T47D (cell line): ENCODE measurements at regions not wholly inside any gene's neighbourhood (a gene's known extent, or its start where the extent isn't known, plus 50 kb on each side); places are given as distances from the start of the nearest gene placed in this dataset.
"Not testable (repeated sequence)": the region's sequence is repeated elsewhere in the genome, so short reads cannot be mapped to it uniquely, and the experiment has no call there.

Experiments
- DNase-seq, 2 experiments: peaks; one replicate each; pipeline versions ENCODE4 v3.0.0 to v3.0.0-alpha.2; 2011 to 2012; ENCODE audit warnings: low read depth in 1 of 2, low spot score in 1 of 2
- JUND ChIP-seq: IDR thresholded peaks from 2 replicates; pipeline ENCODE4 v1.6.1; 2012; ENCODE audit warnings: low read depth
- in situ Hi-C: cut with HindIII; loops from 2 replicates; pipeline ENCODE4 v1.10.0; 2016; ENCODE audit warnings: low sequenced_read_pairs, low pct_unique_long_range_greater_than_20kb

DNA sequence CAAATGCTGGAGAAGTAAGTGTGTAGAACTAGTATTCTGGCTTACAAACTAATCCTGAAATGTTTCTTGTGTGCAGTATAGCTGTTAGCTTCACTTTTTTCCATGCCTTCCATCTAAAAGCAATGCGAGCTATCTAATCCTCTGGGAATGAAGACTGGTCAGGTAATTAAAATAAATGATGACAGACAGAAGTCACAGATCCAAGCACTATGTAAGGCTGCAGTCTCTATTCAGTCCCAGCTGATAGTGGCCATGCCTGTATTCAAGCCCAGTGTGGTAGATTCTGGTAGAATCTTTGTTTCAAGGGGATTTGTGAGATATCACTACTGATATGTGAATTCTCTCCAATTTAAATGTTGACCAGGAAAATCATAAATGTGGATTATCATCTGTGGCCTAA is 637.2 kb downstream of the TMTC2 start:
- DNase-seq, result no peak
- TF ChIP-seq JUND, result no peak
- in situ Hi-C loops, result no loop called here

DNA sequence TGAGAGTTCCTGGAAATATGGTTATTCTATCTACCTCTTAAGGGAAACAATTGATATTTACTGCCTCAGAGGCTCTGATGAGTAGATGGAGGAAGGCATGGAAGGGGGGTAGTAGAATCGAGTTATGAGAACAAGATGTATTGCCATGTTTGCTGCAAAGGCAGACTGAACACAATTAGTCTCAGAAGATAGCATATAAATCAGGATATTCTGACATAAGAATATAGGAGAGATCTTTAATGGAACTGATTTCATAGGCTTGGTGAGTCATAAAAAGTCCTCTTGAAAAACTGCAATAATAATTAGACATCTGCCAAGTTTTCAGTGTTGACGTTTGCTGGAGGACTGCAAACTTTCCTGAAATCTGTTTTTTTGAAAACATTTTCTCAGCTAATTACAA is 636.1 kb downstream of the TMTC2 start:
- TF ChIP-seq JUND, result no peak
- DNase-seq, result no peak
- in situ Hi-C loops, result no loop called here

DNA sequence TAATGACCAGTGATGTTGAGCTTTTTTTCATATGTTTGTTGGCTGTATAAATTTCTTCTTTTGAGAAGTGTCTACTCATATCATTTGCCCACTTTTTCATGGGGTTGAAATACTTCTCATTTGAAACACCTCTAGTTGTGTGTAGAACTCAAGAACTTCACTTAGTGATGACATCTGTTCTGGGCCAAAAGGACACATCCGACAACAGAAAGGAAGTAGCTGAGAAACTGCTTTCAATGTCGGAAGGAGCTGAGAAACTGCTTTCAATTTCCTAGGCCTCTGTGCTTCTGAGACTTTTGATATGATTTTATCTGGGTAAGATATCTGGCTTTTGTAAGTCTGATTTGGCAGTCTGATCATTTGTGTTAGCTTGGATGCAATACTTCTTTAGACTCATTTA is 635.3 kb downstream of the TMTC2 start:
- DNase-seq, result no peak
- no peak for TF ChIP-seq JUND
- in situ Hi-C loops, result no loop called here

DNA sequence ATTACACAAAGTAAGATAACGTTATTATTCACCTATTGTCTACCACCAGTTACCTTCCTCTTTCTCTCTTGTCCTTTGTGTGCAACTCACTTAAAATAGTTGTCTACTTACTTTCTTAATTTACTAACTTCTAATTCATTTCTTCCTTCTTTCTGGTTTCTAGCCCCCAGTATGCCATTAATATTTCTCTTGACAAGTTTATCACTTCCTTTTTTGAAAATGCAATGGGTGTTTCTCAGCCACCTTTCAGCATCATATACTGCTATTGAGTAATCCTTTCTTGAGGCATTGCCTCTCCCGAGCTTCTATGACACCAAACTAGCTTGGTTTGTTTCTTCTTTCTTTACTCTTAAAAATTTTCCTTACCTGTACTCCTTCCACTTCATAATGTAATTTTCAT is 633.6 kb downstream of the TMTC2 start:
- no peak for DNase-seq
- in situ Hi-C loops, result no loop called here
- TF ChIP-seq JUND, result no peak

DNA sequence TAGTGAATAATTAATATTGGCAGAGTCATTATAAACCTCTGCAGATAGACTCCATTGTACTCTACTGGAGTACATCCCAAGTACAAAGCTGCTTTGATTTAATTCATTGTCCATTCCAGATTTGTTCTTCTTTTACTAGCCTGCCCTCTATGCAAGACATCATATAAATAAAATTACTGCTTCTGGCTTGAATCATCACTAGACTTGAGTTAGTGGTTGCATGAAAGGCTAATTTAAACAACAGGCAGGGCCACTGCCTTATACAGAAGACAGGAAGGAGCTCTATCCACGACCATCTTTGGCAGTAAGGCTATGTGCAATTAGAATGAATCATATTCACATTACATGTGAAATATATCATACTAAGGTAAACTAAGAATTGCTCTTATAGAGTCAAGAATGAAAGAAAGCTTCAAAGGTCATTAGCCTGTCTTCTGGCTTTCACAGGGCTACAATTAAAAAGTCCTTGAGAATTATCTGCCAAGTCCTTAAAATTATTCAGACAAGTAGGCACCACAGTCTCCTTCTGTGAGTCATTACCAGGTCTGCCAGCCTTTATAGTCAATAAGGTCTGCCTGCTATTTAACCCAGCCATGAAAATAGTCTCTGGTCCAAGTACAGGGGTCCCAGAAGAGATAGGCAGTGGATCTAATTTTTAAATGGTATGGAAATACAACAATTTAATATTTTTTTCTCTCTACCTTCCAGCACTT is 631.8 kb downstream of the TMTC2 start:
- no peak for DNase-seq
- no peak for TF ChIP-seq JUND
- in situ Hi-C loops, result no loop called here

DNA sequence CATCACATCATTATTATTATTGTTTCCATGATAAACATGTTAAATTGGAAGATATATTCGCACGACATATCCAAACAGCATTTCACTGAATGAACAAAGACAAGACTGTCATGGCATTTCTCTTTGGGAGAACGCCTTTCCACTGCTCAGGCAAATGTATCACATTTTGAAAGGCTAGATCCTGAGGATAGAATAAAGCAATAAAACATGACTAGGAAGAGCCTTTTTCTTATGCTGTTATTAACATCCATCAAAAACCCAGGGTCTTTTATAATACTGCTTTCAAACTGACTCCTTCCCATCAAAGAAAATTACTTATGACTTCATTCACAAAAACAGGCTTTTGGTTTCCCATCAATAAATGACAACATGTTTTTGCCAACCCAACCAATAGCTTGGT is 630.9 kb downstream of the TMTC2 start:
- TF ChIP-seq JUND, result no peak
- in situ Hi-C loops, result no loop called here
- no peak for DNase-seq

DNA sequence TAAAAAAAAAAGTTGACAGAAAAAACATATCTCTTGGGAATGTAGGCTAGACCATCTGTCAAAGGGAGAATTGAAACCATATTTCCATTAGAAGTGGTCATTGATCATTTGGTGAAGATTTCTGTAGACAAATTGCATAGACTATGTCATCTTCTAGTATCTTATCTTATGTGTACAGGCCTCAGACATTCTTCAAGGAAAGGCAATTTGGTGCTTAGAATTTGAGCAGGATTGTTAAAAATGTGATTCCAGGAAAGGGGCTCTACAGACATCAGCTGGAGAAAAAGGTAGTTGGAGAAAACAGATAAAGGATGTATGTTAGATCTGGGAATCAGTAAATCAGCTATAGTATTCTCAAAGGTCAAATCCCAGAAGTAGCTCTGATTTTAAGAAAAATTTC is 627.1 kb downstream of the TMTC2 start:
- in situ Hi-C loops, result no loop called here
- TF ChIP-seq JUND, result no peak
- DNase-seq, result no peak

DNA sequence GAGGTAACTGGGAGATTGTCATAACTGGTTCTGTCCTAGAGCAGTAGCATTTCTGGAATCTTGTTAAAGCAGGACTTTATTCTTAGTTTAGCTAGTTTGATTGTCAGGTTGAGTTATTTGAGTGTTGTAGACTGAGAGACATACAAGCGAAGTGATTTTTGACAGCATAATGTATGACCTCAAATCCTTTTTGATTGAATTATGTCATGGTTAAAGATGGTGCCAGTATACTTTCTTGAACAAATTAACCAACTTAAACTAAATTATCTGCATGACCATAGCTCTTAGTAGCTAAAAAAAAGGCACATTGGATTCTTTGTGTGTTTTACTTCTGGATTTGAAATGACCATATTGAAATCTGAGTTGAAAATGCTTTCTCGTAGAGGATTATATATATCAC is 626.6 kb downstream of the TMTC2 start:
- no peak for DNase-seq
- no peak for TF ChIP-seq JUND
- in situ Hi-C loops, result no loop called here

DNA sequence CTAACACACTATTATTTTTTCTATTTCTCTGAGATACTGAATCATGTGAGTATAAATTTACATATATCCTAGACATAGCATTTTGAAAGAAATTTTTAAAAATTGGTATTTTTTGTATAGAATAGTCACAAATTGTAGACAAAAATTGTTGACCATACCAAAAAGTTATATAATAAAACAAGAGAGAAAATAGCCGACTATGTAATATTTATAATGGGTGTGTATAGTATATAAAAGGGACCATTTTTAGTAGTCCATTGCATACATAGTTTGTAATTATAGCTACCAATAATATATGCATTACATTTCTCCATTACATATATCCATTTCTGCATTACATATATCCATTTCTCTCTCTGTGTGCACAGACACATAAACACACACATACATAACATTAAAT is 590.2 kb downstream of the TMTC2 start:
- in situ Hi-C loops, result no loop called here
- no peak for TF ChIP-seq JUND
- no peak for DNase-seq

DNA sequence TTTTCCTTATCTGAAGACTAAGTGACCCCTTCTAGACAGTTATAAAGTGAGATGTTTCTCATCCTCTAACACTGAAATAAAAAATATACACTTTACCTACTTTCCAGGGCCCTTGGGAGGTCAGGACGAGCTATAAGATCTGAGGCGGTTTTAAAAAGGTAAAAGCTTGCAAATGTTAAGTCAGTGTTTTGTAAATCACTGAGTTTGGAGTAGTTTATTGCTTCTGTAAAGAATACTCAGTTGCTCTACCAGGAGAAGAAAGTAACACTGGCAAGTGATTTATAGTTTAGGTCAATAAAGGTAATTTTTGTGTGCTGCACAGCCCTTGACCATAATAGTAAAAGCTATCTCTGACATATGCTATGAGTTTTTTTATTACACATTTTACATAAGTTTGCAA is 584.5 kb downstream of the TMTC2 start:
- in situ Hi-C loops, result no loop called here
- TF ChIP-seq JUND, result no peak
- no peak for DNase-seq

DNA sequence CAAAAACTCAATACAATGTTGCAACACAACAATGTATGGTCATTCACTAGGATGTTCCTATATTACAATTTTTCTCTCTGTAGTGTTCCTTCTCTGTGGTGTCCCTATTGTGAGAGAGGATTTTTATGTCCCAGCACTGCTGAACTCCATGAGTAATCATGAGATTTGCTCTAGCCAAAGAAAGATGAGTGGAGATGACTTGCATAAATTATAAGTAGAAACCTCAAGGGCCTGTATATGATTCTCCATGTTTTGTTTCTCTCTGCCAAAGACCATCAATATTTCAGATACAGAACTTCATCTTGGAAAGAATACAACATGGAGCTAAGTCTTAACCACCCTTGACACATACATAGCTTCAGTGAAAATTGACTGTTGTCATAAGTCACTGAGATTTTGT is 579.1 kb downstream of the TMTC2 start:
- no peak for TF ChIP-seq JUND
- in situ Hi-C loops, result no loop called here

DNA sequence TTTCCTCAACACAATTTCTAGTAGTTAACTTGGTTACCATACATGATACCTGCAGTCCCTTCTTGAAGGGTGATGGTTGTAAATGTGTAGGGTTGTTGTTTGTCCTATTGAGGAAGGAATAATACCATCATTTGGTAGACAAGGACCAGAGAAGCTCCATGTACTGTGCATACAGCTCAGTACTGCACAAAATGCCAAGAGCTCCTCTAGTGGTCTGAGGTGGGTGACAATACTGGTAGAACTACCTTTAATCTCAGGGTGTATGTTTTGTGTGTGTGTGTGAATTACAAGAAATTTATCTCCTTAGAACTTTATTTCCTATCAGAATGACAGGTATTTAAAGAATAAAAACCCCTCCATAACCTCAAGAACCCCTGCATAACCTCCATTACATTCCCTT is 575.3 kb downstream of the TMTC2 start:
- TF ChIP-seq JUND, result no peak
- in situ Hi-C loops, result no loop called here
- peak in 1 of 2 experiments; percentile 31 for DNase-seq

More for the DNA sequence above, 579.1 kb downstream of the TMTC2 start:
- no peak for DNase-seq

DNA sequence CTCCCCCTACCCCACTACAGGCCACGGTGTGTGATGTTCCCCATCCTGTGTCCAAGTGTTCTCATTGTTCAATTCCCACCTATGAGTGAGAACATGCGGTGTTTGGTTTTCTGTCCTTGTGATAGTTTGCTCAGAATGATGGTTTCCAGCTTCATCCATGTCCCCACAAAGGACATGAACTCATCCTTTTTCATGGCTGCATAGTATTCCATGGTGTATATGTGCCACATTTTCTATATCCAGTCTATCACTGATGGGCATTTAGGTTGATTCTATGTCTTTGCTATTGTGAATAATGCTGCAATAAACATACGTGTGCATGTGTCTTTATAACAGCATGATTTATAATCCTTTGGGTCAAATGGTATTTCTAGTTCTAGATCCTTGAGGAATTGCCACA is 573.4 kb downstream of the TMTC2 start:
- DNase-seq, in situ Hi-C loops: not testable (repeated sequence)

DNA sequence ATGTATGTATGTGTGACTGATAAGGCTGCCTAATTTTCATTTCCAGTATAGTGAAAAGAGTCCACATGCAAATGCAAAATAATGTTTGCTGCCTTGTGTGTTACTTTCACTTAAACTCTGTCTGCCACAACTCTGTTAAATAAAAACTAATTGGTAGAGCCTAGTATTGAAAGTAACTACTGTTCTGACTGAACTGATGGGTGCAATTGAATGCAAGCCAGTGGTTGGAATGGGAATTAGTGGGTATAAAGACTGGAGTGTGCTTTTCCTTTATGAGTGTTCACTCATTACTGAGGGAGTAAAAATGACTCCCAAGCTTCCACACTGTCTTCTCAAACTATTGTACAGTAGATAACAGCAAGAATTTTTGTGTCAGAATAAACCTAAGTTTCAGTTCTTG is 571.0 kb downstream of the TMTC2 start:
- no peak for TF ChIP-seq JUND
- DNase-seq, result no peak
- in situ Hi-C loops, result no loop called here
